Astrocyte (in vitro differentiated cells and primary cell): ENCODE measurements at regions not wholly inside any gene's neighbourhood (a gene's known extent, or its start where the extent isn't known, plus 50 kb on each side); places are given as distances from the start of the nearest gene placed in this dataset.

Experiments used
- DNase-seq: peaks from one replicate; pipeline ENCODE4 v3.0.0-alpha.2; 2010; ENCODE audit warnings: low read depth
- FAIRE-seq: peaks from 2 replicates; lab custom pipeline; 2011; peaks lifted over from hg19 to GRCh38; lab: Jason Lieb, UNC
- H2AFZ ChIP-seq: 2 replicates; pipeline ENCODE4 v1.6.0; 2012; ENCODE audit warnings: low read depth, low read length, inconsistent platforms
- H3K27ac ChIP-seq: 2 replicates; pipeline ENCODE4 v1.5.1; 2011; ENCODE audit warnings: low read depth, low read length, inconsistent platforms
- H3K27me3 ChIP-seq: 2 replicates; pipeline ENCODE4 v1.6.0; 2011; ENCODE audit warnings: low read length, inconsistent platforms; ENCODE audit not compliant: insufficient read depth
- H3K36me3 ChIP-seq: 2 replicates; pipeline ENCODE4 v1.5.1; 2011; ENCODE audit warnings: low read length, inconsistent platforms; ENCODE audit not compliant: insufficient read depth
- H3K4me1 ChIP-seq: 2 replicates; pipeline ENCODE4 v1.5.1; 2011; ENCODE audit warnings: low read length, inconsistent platforms; ENCODE audit not compliant: insufficient read depth
- H3K4me2 ChIP-seq: 2 replicates; pipeline ENCODE4 v1.6.0; 2012; ENCODE audit warnings: low read length, inconsistent platforms
- H3K4me3 ChIP-seq: 2 replicates; pipeline ENCODE4 v1.5.1; 2011; ENCODE audit warnings: low read depth, mild to moderate bottlenecking, low read length, inconsistent platforms; ENCODE audit not compliant: insufficient read depth
- H3K79me2 ChIP-seq: 2 replicates; pipeline ENCODE4 v1.6.0; 2012; ENCODE audit warnings: mild to moderate bottlenecking, low read length, inconsistent platforms; ENCODE audit not compliant: insufficient read depth
- H3K9ac ChIP-seq: 2 replicates; pipeline ENCODE4 v1.6.0; 2012; ENCODE audit warnings: mild to moderate bottlenecking, low read length, inconsistent platforms
- H3K9me3 ChIP-seq: 2 replicates; pipeline ENCODE4 v1.5.1; 2012; ENCODE audit warnings: low read depth, mild to moderate bottlenecking, low read length, inconsistent platforms; ENCODE audit not compliant: insufficient read depth
- H4K20me1 ChIP-seq: 2 replicates; pipeline ENCODE4 v1.6.0; 2012; ENCODE audit warnings: low read length, inconsistent platforms; ENCODE audit not compliant: insufficient read depth
- H3K27ac Mint-ChIP-seq: one replicate; pipeline ENCODE4 v1.8.0; 2021; ENCODE audit warnings: mild to moderate bottlenecking, mixed read lengths; ENCODE audit not compliant: unreplicated experiment
- H3K27me3 Mint-ChIP-seq: one replicate; pipeline ENCODE4 v1.8.0; 2021; ENCODE audit warnings: low read depth, mixed read lengths; ENCODE audit not compliant: unreplicated experiment
- H3K36me3 Mint-ChIP-seq: one replicate; pipeline ENCODE4 v1.8.0; 2021; ENCODE audit warnings: low read depth, mixed read lengths; ENCODE audit not compliant: unreplicated experiment
- H3K4me1 Mint-ChIP-seq: one replicate; pipeline ENCODE4 v1.8.0; 2021; ENCODE audit warnings: low read depth, mixed read lengths; ENCODE audit not compliant: unreplicated experiment
- H3K4me3 Mint-ChIP-seq: one replicate; pipeline ENCODE4 v1.8.0; 2021; ENCODE audit warnings: mild to moderate bottlenecking, moderate library complexity, mixed read lengths; ENCODE audit not compliant: unreplicated experiment
- H3K9me3 Mint-ChIP-seq: one replicate; pipeline ENCODE4 v1.8.0; 2021; ENCODE audit warnings: mild to moderate bottlenecking, mixed read lengths; ENCODE audit not compliant: unreplicated experiment
- EZH2 ChIP-seq: IDR thresholded peaks from 2 replicates; pipeline ENCODE4 v1.6.1; 2012; ENCODE audit warnings: mild to moderate bottlenecking, low read length, inconsistent platforms; ENCODE audit not compliant: insufficient read depth
- TF ChIP-seq, protein P1 (sequence below): IDR thresholded peaks from 2 replicates; pipeline ENCODE4 v1.5.1; 2011; ENCODE audit warnings: low read depth, mild to moderate bottlenecking, inconsistent platforms, low read length, moderate library complexity; ENCODE audit not compliant: insufficient read depth

DNA sequence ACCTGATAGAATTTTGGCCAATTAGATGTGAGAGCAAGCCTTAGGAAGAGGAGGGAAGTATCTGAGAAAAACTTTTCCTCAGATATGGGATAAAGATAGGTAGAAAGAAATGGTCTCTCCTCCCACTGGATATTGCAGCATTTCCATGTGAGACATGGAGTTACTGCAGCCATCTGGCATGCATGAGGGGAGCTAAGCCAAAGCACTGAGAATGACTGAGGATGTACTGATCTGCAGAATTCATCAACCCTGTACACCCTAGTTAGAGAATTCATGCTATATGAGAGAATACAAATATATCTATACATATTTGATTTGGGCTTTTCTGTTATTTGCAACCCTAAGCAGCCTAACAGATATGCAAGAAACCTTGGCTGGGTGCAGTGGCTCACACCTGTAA, 52.5 kb upstream of the RPL34 start:
- FAIRE-seq (no peak), DNase-seq (no peak)
- Mint-ChIP-seq H3K27me3 (peaks cover 2% of the 10 kb centered on the region), H3K27ac (no peak overlapping the region), H3K4me1 (peaks cover 2% of the 10 kb centered on the region), H3K4me3 (no peak overlapping the region), H3K9me3 (no peaks in the 10 kb centered on the region), H3K36me3 (no peaks in the 10 kb centered on the region)
- Histone ChIP-seq H3K9ac (no peak overlapping the region), H3K36me3 (no peaks in the 10 kb centered on the region), H3K79me2 (no peaks in the 10 kb centered on the region), H3K4me3 (no peak overlapping the region), H3K27me3 (no peaks in the 10 kb centered on the region), H2AFZ (no peak overlapping the region), H3K27ac (no peak overlapping the region), H3K4me2 (no peak overlapping the region), H3K9me3 (no peaks in the 10 kb centered on the region), H4K20me1 (no peaks in the 10 kb centered on the region), H3K4me1 (peaks cover 3% of the 10 kb centered on the region)
- TF ChIP-seq EZH2, result no peak
- TF ChIP-seq, protein P1, sequence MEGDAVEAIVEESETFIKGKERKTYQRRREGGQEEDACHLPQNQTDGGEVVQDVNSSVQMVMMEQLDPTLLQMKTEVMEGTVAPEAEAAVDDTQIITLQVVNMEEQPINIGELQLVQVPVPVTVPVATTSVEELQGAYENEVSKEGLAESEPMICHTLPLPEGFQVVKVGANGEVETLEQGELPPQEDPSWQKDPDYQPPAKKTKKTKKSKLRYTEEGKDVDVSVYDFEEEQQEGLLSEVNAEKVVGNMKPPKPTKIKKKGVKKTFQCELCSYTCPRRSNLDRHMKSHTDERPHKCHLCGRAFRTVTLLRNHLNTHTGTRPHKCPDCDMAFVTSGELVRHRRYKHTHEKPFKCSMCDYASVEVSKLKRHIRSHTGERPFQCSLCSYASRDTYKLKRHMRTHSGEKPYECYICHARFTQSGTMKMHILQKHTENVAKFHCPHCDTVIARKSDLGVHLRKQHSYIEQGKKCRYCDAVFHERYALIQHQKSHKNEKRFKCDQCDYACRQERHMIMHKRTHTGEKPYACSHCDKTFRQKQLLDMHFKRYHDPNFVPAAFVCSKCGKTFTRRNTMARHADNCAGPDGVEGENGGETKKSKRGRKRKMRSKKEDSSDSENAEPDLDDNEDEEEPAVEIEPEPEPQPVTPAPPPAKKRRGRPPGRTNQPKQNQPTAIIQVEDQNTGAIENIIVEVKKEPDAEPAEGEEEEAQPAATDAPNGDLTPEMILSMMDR, result no peak

DNA sequence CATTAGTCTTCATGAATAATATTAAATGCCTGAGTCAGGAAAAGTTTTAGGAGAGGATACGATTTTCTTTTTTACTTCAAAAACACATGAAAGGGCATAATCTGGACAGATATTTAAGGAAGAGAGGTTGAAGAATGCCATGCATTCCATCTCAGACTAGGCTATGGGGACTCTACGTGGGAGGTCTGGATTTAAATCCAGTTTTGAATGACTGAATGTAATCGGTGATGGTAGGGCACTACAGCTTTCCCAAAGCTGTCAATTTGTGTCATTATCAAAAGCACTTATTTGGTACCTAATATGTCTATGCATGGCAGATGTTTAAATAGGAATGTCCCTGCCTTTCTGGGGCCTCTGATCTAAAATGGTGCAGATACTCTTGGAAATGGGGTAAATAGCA, 59.3 kb upstream of the RPL34 start:
- no peak overlapping the region for H2AFZ ChIP-seq
- H3K4me1 ChIP-seq, result no peaks in the 10 kb centered on the region
- H3K4me2 ChIP-seq, result no peak overlapping the region
- H3K4me3 Mint-ChIP-seq, result no peak overlapping the region
- no peak overlapping the region for H3K27ac ChIP-seq
- DNase-seq (no peak), FAIRE-seq (no peak)
- H3K27ac Mint-ChIP-seq, result peak overlapping the region; percentile 2
- no peaks in the 10 kb centered on the region for H3K79me2 ChIP-seq
- H3K36me3 Mint-ChIP-seq, result no peaks in the 10 kb centered on the region
- H3K9ac ChIP-seq, result no peak overlapping the region
- no peaks in the 10 kb centered on the region for H3K27me3 ChIP-seq
- no peaks in the 10 kb centered on the region for H3K27me3 Mint-ChIP-seq
- no peaks in the 10 kb centered on the region for H3K36me3 ChIP-seq
- H3K9me3 ChIP-seq, result no peaks in the 10 kb centered on the region
- TF ChIP-seq, protein P1, result no peak
- no peak for TF ChIP-seq EZH2
- no peak overlapping the region for H3K4me3 ChIP-seq
- H4K20me1 ChIP-seq, result no peaks in the 10 kb centered on the region
- H3K4me1 Mint-ChIP-seq, result peaks cover 19% of the 10 kb centered on the region
- H3K9me3 Mint-ChIP-seq, result no peaks in the 10 kb centered on the region

DNA sequence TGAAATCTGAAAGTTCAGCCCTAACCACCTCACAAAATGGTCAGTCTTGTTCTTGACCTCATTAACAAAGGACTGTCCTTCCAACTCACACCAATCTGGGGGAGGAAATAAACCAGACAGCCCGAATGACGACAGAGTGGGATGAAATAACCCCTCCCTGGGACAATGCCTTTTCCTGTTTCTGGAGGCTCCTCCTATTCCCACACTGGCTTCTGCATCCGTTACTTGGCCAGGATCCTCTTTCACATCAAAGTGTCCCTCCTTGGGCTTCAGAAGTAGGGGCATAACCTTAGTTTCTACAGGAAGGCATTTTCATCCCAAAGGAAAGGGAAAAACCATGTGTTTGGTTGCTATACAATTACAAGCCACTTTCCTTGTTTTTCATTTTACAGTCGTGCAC, 59.8 kb upstream of the RPL34 start:
- Histone ChIP-seq H3K4me2 (peak overlapping the region; percentile 4), H3K27ac (no peak overlapping the region), H3K4me1 (no peaks in the 10 kb centered on the region), H3K36me3 (no peaks in the 10 kb centered on the region), H3K79me2 (no peaks in the 10 kb centered on the region), H4K20me1 (no peaks in the 10 kb centered on the region), H3K4me3 (no peak overlapping the region), H3K27me3 (no peaks in the 10 kb centered on the region), H3K9ac (no peak overlapping the region), H3K9me3 (no peaks in the 10 kb centered on the region), H2AFZ (peak overlapping the region; percentile 30)
- H3K27ac Mint-ChIP-seq, result peak overlapping the region; percentile 64
- H3K4me3 Mint-ChIP-seq, result no peak overlapping the region
- FAIRE-seq (no peak), DNase-seq (no peak)
- TF ChIP-seq, protein P1, result no peak
- TF ChIP-seq EZH2, result no peak
- H3K9me3 Mint-ChIP-seq, result no peaks in the 10 kb centered on the region
- peaks cover 24% of the 10 kb centered on the region for H3K4me1 Mint-ChIP-seq
- no peaks in the 10 kb centered on the region for H3K27me3 Mint-ChIP-seq
- H3K36me3 Mint-ChIP-seq, result no peaks in the 10 kb centered on the region
